A172 (cell line): ENCODE measurements at regions not wholly inside any gene's neighbourhood (a gene's known extent, or its start where the extent isn't known, plus 50 kb on each side); places are given as distances from the start of the nearest gene placed in this dataset.

ENCODE experiments used
- DNase-seq: peaks from one replicate; pipeline ENCODE4 v3.0.0-alpha.2; 2015; ENCODE audit warnings: low spot score

DNA sequence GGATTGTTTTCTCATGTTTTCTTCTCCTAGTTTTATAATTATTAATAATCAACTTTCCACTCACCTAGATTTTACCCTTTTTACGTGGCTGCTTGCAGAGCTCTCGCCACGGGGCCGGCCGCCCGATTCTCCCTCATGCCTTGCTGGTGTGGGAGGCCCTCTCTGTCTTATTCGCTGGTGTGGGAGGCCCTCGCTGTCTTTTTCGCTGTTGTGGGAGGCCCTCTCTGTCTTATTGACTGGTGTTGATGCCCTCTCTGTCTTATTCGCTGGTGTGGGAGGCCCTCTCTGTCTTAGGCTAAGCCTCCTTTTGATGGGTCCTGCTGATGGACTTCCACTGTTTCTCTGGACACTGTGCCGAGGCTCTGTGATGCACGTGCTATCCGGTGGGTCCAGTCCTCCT, 161.3 kb upstream of the IRX2 start:
- DNase-seq: no peak

DNA sequence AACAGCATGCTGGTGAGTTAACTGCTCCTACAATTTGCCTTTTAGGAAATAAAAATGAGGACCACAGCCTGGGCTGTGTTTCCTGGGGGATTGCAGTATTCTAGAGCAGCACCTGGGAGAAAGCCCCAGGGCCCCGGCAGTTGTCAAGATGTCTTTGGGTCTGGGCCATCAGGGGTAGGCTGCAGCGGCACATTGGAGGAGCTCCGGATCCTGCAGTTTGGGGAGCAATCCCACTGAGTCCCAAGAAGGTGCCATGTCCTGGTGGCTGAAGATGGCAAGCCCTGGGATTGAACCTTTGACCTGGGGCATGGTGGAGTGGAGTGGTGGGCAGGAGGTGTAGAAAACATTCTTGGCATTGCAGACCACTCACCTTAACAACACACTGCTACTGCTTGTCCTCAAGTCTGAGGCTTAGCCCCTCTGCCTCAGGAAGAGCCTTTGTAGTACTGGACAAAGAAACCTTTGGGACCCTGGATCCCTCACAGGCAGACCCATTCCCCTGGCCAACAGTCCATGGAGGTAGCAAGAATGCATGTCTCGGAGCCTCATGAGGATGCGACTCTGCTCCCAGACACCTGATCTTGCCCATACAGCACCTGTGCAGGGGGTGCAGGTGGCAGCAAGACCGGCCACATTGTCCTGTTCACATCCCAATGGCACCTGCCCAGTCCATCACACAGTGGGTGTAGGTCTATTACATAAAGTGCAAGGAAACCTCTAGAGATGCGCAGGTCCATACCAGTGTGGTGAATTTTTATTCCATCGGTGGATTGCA, 159.1 kb upstream of the IRX2 start:
- DNase-seq: no peak

DNA sequence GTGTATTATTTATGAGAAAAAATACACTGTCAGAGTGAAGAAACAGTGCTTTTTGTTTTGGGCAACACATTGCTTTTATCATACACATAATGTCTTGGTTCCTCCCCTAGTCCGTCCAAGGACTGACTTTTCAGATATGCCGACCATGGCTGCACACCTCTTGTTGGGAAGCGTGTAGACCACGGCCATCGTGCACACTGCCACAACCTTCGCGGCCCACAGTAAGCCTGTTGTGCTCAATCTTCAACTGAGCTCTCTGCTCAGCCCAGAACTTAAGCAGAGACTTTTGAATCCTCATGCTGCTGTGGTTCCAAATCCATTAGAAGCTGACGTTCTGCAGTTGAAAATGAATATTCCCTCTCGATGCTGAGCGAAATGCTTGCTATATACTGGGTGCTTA, 157.6 kb upstream of the IRX2 start:
- no peak for DNase-seq

DNA sequence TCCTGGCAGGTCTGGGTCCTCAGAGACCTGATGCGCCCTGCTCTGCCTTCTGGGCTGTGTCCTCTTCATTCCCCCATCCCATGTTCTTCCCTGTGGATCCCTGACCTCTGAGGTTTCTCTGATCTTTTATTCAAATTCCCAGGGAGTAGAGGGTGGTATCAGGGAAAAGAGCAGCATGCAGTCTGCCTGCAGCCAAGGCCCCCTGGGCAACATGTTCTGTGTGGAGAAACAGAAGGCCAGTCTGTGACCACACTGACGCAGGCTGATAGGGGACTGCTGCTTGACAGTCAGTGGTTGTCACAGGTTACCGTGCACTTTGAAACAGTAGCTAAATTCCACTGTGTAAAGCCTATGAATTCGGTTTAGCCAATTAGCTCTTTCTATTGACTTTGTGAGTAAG, 156.6 kb upstream of the IRX2 start:
- no peak for DNase-seq

DNA sequence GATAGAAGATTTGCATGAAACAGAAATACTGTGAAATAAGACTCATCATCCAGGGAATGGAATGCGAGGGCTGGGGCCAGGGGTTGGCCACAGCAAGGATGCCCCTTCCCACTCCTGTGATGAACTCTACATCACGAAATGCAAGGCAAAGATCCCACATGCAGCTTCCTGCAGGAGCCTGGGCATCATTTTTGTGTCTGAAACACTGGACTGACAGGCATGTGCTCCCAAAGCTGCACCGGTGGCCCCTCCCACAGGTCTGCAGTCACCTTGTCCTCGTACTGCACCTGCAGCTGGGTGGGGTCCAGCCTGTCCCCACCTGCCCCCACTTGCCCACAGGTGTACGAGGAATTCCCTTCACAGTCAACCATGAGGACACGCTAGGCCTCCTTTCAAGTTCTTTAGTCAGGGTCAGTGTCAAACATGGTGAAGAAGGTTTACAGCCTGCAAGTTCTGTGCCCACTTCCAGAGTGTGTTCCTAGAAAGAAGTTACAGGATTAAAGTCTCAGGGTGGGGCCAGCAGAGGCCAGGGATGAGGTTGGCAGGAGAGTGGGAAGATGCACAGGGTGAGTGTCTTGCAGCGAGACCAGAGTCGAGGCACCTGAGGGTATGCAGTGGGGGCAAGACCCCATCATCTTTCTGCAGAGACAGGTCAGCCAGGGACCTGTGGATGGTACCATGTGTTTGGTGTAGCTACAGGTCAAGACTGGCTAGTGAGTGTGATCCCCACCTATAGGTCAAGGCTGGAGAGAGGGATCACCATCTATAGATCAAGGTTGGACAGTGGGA, 155.0 kb upstream of the IRX2 start:
- no peak for DNase-seq

DNA sequence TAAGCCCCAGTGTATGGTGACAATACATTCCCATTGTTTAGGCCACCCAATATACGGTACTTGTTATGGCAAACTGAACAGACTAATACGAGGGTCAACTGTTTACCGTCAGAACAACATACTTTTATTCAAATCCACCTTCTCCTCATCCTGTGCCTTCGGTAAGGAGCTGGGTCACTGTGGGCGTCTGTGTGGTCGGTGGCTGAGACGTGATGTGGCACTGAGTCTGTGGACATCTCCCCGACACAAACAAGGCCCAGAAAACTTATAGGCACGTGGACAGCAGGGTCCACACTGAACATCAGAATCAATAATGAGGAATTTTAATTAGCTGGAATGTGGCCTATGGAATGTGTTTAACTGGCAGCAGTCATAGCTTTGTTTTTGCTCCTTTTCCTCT, 154.3 kb upstream of the IRX2 start:
- no peak for DNase-seq

DNA sequence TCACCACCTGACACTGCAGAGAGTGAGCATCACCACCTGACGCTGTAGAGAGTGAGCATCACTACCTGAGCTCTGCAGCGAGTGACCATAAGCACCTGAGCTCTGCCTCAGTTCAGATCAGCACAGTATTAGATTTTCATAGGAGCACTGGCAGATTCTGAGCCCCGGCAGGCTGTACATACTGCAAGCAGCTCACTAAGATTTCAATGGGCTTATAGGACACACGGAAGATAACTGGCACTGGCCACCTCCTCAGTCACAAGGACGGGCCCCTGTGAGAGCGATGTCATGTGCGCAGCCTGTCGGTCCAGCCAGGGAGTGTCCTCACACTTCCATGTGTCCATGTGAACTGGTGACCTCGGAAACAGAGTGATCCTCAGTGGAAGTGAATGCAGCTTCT, 153.5 kb upstream of the IRX2 start:
- no peak for DNase-seq

DNA sequence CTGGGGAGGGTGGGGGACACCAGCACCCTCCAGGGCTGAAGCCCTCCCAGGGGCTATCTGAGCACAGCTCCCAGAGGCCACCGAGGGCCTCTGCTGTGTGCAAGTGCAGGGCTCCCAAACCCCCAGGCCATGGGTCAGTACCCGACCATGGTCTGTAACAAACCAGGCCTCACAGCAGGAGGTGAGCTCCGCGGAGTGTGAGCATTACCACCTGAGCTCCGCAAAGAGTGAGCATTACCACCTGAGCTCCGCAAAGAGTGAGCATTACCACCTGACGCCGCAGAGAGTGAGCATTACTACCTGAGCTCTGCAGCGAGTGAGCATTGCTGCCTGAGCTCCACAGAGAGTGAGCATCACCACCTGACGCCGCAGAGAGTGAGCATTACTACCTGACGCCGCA, 152.9 kb upstream of the IRX2 start:
- no peak for DNase-seq

DNA sequence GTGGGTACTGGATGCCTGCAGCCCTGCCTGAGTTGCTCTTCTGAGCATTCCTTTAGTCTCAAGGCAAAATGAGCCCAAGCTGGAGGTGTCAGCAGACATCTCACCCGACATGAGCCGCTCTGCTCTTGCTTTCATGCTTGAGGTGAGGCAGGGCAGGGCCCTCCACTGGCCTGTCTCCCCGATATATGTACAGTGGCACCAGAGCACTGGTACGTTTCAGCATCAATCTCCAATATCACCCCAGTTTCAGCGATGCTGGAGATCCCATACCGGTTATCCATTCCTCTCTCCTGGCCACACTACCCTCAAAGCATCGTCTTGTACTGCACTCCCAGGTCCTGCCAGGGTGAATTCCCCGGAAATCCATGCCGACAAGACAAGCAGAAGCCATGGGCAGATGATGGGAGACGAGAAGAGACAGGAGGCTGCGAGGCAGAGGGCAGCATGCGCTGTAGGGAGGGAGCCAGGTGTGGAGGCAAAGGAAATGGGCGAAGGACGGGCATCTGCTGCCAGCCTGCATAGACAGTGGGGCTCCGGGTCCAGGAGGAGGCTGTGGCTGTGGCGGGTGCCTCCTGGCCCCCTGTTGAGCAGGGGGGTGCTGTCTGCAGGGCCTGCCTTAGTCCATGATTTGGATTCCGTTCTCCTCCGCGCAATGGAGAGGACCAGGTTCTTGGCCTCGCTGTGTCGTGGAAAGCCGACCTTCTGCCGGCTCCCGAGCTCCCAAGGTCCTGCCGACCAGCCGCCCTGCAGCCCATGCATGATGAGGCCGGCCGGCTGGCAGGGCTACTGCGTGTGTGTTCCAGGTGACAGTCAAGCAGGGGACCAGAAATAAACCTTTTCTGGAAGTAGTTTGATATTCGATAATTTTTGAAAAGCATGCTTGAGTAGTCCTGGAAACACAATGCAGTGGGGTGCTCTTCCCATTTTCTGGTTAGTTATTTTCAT, 152.2 kb upstream of the IRX2 start:
- DNase-seq: no peak

DNA sequence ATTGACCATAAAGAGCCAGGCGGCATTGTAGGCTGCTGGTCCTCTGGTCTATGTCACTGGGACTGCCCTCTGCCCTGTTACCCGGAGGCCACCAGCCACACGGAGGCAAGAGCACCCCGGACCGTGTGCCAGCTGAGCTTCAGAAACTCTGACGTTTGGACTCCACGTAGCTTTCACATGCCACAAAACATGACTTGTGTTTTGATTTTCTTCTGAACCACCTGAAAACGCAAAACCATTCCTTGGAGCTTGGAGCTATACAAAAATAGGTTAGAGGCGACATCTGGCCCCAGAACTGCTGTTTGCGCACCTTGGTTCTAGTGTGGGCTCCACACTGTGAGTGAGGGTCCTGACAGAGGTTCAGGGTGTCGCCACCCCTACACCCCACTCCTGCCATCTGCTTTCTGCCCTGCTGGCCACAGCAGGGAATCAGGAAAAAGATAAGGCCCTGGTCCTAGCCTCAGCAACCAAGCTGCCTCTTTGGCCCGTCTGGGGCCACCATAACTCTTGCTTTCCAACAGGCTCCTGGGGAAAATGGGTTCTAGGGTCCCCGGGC, 151.3 kb upstream of the IRX2 start:
- DNase-seq: no peak

DNA sequence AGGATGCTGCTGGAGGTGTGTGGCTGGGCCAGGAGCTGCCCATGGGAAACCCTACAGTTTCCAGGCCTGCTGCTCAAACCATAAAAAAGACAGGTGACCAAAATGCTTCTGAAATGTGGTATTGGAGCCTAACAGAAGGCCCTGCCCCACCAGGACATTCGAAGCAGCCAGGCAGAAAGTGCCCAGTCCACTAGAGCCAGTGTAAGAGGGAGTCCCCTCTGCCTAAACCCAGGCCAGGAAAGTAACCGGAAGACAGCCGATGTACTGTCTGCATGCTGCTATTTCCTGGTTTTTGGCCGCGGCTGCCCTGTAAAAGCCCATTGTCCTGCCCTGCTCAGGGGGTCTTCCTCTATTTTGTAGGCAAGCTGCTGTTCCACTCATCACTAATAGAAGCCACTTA, 150.7 kb upstream of the IRX2 start:
- DNase-seq: no peak

DNA sequence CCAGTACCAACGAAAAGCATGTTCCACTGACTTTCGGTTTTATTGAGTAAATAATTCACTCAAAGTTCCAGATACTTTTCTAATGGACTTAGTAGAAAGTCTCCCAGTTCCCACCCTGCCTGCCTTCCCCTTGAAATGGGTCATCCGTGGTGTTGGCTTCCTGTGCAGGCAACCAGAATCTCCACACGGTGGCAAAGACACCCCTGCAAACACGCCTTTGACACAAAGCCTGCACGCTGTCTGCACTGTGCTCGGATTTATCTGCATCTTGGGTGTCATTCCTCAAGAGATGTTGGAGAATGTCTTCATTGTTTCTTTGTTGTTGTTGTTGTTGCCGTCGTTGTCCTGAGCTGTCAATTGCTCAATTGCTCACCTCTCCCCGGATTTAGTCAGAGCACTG, 150.0 kb upstream of the IRX2 start:
- DNase-seq: no peak

DNA sequence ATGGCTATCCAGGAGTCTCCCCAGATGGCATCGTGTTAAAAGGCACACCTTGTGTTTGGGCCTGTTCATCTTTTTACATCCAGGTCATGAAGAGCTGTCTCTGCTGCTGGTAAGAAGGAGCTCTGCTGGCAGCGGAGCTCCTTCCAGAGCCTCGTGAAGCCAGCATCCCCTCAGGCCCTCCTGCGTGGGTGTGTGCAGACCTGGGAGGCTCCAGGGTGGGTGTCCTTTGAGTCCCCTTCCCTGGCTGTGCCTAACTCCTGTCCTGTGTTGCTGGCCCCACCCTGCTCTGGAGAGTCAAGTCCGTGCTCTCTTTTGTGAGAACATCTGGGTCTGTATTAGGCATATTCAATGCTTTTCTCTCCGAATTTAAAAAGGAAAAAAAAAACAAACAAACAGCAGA, 149.6 kb upstream of the IRX2 start:
- DNase-seq: no peak

DNA sequence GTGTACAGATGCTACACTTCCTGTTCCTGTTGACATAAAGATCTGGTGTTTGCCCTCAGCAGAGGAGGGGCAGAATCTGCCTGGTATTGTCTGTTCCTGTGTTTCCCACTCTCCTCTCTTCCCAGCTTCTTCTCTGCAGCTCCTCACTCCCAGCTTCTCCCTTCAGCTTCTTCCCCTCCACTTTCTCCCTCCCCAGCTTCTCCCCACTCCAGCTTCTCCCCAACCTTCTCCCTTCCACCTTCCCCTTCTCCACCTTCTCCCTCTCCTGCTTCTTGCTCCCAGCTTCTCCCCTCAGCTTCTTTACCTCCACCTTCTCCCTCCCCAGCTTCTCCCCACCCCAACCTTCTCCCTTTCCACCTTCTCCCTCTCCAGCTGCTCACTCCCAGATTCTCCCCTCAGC, 148.9 kb upstream of the IRX2 start:
- no peak for DNase-seq

DNA sequence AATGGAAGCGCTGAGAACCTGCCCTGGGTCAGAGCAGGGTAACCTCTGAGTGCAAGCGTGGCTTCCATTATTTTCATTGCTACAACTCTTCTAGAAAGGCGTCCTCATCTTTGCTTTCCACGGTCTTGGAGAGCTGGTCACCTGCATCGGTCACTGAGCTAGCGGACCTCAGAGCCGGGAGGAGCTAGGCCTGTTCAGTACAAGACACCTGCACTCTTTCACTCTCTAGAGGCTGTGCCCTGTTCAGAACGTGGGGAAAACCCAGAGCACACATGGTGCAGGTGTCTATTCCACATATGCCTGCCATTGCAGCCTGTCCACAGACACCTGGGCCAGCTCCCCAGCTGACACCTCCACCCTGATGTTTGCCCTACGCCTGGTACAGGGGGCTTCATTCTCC, 147.8 kb upstream of the IRX2 start:
- DNase-seq: no peak

DNA sequence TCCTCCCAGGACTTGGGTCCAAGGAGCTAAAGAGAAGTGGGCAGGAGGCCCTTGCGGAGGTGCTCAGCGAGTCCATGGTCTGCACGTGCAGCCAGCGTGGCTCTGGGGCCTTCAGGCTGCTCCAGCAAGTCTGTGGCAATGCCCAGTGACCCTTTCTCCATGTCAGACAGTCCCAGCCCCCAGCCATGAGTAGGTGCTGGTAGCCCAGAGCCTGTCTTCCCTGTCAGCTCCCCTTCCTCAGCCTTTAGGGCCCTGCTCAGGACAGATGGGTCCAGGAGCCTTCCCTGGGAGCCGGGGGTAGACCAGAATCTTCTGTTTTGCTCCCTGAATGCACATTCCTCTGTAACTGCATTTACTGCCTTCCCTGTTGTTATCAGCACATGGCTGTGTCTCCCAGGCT, 147.2 kb upstream of the IRX2 start:
- no peak for DNase-seq

DNA sequence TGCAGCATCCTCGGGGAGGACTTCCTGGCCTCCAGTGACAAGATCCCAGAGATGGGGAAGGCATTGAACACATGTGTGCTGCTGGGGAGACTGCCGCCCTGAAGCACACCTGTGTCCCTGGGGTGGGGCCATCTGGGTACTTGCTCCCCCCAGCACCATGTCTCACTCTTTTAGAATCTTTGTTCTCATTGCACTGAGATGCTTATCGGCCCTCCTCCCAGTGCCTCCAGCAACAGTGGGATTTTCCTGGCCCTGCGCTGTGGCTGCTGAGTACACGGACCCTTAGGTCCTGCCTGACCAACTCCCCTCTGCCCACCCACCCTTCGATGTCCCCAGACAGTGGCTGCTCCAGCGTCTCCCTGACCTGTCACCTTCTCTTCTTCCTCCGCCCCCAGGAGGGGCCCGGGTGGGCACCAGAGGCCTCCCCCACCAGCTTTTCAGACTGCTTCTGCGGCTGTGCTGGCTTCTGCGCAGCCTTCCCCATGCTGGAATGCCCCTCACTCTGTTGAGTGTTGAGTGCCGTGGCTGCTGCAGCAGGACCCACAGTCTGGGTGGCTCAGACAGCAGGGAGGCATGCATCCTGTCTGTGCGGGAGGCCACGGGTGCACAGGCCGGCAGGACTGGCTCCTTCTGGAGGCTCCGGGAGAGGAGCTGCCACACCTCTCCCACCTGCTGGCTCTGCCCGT, 145.9 kb upstream of the IRX2 start:
- DNase-seq: no peak

DNA sequence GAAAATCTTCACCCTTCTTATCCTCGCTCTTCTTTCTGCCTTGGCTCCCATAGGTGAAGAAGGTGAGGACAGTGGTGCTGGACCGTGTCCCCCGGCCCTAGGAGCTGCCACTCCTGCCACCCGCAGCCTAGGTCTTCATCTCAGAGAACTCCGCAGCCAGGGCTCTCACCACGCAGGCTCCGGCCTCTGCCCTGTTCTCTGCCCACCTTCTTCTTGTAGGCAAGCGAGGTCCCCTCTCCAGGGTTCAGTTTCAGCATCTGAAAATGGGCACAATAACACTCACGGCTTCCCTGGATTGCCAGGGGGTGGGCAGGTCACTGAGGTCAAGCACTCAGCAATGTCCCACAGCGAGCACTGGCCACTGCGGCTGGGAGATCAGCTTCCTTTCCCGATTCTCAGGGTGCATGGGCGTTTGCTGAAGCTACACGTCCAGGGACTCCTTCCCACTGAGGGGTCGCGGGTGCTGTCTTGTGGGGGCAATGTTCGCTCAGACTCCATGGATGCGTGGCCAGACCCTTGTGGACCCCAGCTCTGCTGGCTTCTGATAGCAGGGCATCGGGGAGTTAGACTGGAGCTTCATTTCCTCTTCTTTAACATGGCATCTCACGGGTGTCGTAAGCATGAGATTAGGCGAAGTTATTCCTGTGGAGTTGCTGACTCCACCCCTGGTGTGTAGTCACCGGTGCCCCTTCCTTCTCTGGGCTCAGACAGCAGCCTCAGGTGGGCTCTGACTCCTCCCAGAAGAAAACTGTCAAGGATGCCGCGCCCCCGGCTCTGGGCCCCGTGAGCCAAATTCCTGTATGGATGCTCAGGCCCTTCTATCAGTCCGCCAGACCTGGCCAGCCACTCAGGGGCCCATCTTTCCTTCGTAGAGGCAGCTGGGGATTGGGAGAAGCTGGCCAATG, 145.1 kb upstream of the IRX2 start:
- DNase-seq: no peak

DNA sequence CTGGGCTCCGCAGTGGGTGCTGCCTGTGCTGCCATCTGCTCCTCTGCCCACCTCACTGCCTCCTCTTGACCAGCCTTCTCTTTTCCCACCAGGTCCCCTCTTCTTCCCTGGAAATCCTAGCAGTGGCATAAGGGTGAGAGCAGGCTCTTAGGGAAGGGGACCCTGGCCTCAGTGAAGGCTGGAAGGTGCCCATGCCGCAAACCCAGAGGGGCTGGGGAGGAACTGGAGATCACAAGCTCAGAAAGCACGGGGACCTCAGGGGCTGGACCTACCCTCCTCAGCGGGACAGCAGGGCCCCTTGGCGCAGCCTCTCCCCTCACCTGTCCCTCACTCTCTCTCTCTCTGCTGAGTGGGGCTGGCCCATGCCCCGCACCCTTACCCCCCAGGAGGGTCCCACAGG, 144.4 kb upstream of the IRX2 start:
- DNase-seq: no peak

DNA sequence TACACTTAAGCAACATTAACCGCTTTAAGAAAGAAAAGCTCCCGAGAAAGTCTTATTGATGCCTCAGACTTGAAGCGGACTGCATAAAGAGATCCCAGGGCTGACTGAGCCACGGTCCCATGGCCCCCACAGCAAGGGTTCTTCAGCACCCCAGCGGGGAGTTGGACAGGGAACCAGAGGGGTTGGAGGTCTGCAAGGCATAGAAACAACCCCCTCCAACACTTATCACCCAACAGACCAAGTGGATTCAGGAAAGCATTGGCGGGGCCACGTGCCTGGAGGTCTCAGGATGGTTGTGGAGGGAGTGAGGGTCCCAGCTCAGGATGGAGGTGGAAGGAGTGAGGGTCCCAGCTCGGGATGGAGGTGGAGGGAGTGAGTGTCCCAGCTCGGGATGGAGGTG, 143.7 kb upstream of the IRX2 start:
- no peak for DNase-seq
